Astrocyte (in vitro differentiated cells and primary cell): ENCODE measurements at regions not wholly inside any gene's neighbourhood (a gene's known extent, or its start where the extent isn't known, plus 50 kb on each side); places are given as distances from the start of the nearest gene placed in this dataset.
A peak's percentile ranks its signal among the peaks of the same experiment; 100 is the strongest.
"Not testable (repeated sequence)": the region's sequence is repeated elsewhere in the genome, so short reads cannot be mapped to it uniquely, and the experiment has no call there.

Source experiments
- DNase-seq: peaks from one replicate; pipeline ENCODE4 v3.0.0-alpha.2; 2010; ENCODE audit warnings: low read depth
- FAIRE-seq: peaks from 2 replicates; lab custom pipeline; 2011; peaks lifted over from hg19 to GRCh38; lab: Jason Lieb, UNC
- H2AFZ ChIP-seq: 2 replicates; pipeline ENCODE4 v1.6.0; 2012; ENCODE audit warnings: low read depth, low read length, inconsistent platforms
- H3K27ac ChIP-seq: 2 replicates; pipeline ENCODE4 v1.5.1; 2011; ENCODE audit warnings: low read depth, low read length, inconsistent platforms
- H3K27me3 ChIP-seq: 2 replicates; pipeline ENCODE4 v1.6.0; 2011; ENCODE audit warnings: low read length, inconsistent platforms; ENCODE audit not compliant: insufficient read depth
- H3K36me3 ChIP-seq: 2 replicates; pipeline ENCODE4 v1.5.1; 2011; ENCODE audit warnings: low read length, inconsistent platforms; ENCODE audit not compliant: insufficient read depth
- H3K4me1 ChIP-seq: 2 replicates; pipeline ENCODE4 v1.5.1; 2011; ENCODE audit warnings: low read length, inconsistent platforms; ENCODE audit not compliant: insufficient read depth
- H3K4me2 ChIP-seq: 2 replicates; pipeline ENCODE4 v1.6.0; 2012; ENCODE audit warnings: low read length, inconsistent platforms
- H3K4me3 ChIP-seq: 2 replicates; pipeline ENCODE4 v1.5.1; 2011; ENCODE audit warnings: low read depth, mild to moderate bottlenecking, low read length, inconsistent platforms; ENCODE audit not compliant: insufficient read depth
- H3K79me2 ChIP-seq: 2 replicates; pipeline ENCODE4 v1.6.0; 2012; ENCODE audit warnings: mild to moderate bottlenecking, low read length, inconsistent platforms; ENCODE audit not compliant: insufficient read depth
- H3K9ac ChIP-seq: 2 replicates; pipeline ENCODE4 v1.6.0; 2012; ENCODE audit warnings: mild to moderate bottlenecking, low read length, inconsistent platforms
- H3K9me3 ChIP-seq: 2 replicates; pipeline ENCODE4 v1.5.1; 2012; ENCODE audit warnings: low read depth, mild to moderate bottlenecking, low read length, inconsistent platforms; ENCODE audit not compliant: insufficient read depth
- H4K20me1 ChIP-seq: 2 replicates; pipeline ENCODE4 v1.6.0; 2012; ENCODE audit warnings: low read length, inconsistent platforms; ENCODE audit not compliant: insufficient read depth
- H3K27ac Mint-ChIP-seq: one replicate; pipeline ENCODE4 v1.8.0; 2021; ENCODE audit warnings: mild to moderate bottlenecking, mixed read lengths; ENCODE audit not compliant: unreplicated experiment
- H3K27me3 Mint-ChIP-seq: one replicate; pipeline ENCODE4 v1.8.0; 2021; ENCODE audit warnings: low read depth, mixed read lengths; ENCODE audit not compliant: unreplicated experiment
- H3K36me3 Mint-ChIP-seq: one replicate; pipeline ENCODE4 v1.8.0; 2021; ENCODE audit warnings: low read depth, mixed read lengths; ENCODE audit not compliant: unreplicated experiment
- H3K4me1 Mint-ChIP-seq: one replicate; pipeline ENCODE4 v1.8.0; 2021; ENCODE audit warnings: low read depth, mixed read lengths; ENCODE audit not compliant: unreplicated experiment
- H3K4me3 Mint-ChIP-seq: one replicate; pipeline ENCODE4 v1.8.0; 2021; ENCODE audit warnings: mild to moderate bottlenecking, moderate library complexity, mixed read lengths; ENCODE audit not compliant: unreplicated experiment
- H3K9me3 Mint-ChIP-seq: one replicate; pipeline ENCODE4 v1.8.0; 2021; ENCODE audit warnings: mild to moderate bottlenecking, mixed read lengths; ENCODE audit not compliant: unreplicated experiment
- EZH2 ChIP-seq: IDR thresholded peaks from 2 replicates; pipeline ENCODE4 v1.6.1; 2012; ENCODE audit warnings: mild to moderate bottlenecking, low read length, inconsistent platforms; ENCODE audit not compliant: insufficient read depth
- TF ChIP-seq, protein P1 (sequence below): IDR thresholded peaks from 2 replicates; pipeline ENCODE4 v1.5.1; 2011; ENCODE audit warnings: low read depth, mild to moderate bottlenecking, inconsistent platforms, low read length, moderate library complexity; ENCODE audit not compliant: insufficient read depth

DNA sequence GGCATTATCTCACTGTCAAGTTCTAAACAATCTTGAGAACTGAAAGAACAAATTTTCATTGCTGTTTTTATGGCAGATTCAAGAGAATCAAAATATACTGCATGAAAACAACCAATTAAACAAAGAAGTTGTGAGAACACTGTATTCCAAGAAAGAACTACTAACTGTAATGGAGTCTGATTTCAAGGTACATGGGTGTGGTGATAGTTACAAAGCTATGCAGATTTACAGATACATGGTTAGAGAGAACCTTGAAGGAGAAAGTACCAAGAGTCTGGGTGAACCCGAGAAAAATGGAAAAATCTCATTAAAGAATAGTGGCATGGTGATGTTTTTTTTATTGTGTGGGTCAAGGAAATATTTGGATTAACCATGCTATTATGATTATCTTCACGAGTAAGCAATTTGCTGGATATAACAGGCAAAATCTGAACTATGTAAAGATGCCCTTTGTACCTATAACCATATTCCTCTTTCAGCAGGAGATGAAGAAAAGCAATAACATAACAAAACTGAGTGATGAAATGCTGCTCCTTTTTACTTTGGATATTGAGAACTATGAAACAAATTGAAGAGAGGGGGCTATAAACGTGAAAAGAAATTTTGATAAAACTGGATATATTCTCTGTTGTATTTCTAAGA is 100.4 kb downstream of the PLSCR2 start:
- no peak overlapping the region for H3K27ac ChIP-seq
- no peak overlapping the region for H3K27ac Mint-ChIP-seq
- no peak overlapping the region for H2AFZ ChIP-seq
- H3K4me1 Mint-ChIP-seq: no peaks in the 10 kb centered on the region
- H3K36me3 ChIP-seq: no peaks in the 10 kb centered on the region
- H4K20me1 ChIP-seq: no peaks in the 10 kb centered on the region
- peaks cover 9% of the 10 kb centered on the region for H3K9me3 Mint-ChIP-seq
- no peak for TF ChIP-seq EZH2
- TF ChIP-seq, protein P1, sequence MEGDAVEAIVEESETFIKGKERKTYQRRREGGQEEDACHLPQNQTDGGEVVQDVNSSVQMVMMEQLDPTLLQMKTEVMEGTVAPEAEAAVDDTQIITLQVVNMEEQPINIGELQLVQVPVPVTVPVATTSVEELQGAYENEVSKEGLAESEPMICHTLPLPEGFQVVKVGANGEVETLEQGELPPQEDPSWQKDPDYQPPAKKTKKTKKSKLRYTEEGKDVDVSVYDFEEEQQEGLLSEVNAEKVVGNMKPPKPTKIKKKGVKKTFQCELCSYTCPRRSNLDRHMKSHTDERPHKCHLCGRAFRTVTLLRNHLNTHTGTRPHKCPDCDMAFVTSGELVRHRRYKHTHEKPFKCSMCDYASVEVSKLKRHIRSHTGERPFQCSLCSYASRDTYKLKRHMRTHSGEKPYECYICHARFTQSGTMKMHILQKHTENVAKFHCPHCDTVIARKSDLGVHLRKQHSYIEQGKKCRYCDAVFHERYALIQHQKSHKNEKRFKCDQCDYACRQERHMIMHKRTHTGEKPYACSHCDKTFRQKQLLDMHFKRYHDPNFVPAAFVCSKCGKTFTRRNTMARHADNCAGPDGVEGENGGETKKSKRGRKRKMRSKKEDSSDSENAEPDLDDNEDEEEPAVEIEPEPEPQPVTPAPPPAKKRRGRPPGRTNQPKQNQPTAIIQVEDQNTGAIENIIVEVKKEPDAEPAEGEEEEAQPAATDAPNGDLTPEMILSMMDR: no peak
- no peak overlapping the region for H3K4me3 ChIP-seq
- H3K79me2 ChIP-seq: no peaks in the 10 kb centered on the region
- no peak for DNase-seq
- no peaks in the 10 kb centered on the region for H3K27me3 Mint-ChIP-seq
- H3K9me3 ChIP-seq: no peaks in the 10 kb centered on the region
- H3K27me3 ChIP-seq: no peaks in the 10 kb centered on the region
- H3K4me1 ChIP-seq: no peaks in the 10 kb centered on the region
- H3K4me2 ChIP-seq: no peak overlapping the region
- FAIRE-seq: no peak
- no peaks in the 10 kb centered on the region for H3K36me3 Mint-ChIP-seq
- H3K4me3 Mint-ChIP-seq: no peak overlapping the region
- H3K9ac ChIP-seq: no peak overlapping the region

DNA sequence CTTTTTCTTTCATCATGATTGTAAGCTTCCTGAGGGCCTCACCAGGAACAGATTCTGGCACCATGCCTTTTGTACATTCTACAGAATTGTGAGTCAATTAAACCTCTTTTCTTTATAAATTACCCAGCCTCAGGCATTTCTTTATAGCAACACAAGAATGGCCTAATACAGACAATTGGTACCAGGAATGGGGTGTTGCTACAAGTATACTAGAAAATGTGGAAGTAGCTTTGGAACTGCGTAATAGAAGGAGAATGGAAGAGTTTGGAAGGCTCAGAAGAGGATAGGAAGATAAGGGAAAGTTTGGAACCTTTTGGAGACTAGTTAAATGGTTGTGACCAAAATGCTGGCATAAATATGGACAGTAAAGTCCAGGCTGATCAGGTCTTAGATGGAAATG is 108.9 kb upstream of the PLSCR4 start:
- Histone ChIP-seq H3K9ac (no peak overlapping the region), H4K20me1 (no peaks in the 10 kb centered on the region), H3K4me1 (no peaks in the 10 kb centered on the region), H3K9me3 (peaks cover 5% of the 10 kb centered on the region), H3K4me3 (no peak overlapping the region), H3K4me2 (no peak overlapping the region), H3K27me3 (no peaks in the 10 kb centered on the region), H2AFZ (no peak overlapping the region), H3K27ac (no peak overlapping the region), H3K79me2 (no peaks in the 10 kb centered on the region), H3K36me3 (no peaks in the 10 kb centered on the region)
- H3K27me3 Mint-ChIP-seq: no peaks in the 10 kb centered on the region
- no peaks in the 10 kb centered on the region for H3K36me3 Mint-ChIP-seq
- DNase-seq (no peak), FAIRE-seq (no peak)
- H3K27ac Mint-ChIP-seq: no peak overlapping the region
- no peak for TF ChIP-seq EZH2
- TF ChIP-seq, protein P1: no peak
- H3K4me3 Mint-ChIP-seq: no peak overlapping the region
- peaks cover 11% of the 10 kb centered on the region for H3K9me3 Mint-ChIP-seq
- no peaks in the 10 kb centered on the region for H3K4me1 Mint-ChIP-seq

DNA sequence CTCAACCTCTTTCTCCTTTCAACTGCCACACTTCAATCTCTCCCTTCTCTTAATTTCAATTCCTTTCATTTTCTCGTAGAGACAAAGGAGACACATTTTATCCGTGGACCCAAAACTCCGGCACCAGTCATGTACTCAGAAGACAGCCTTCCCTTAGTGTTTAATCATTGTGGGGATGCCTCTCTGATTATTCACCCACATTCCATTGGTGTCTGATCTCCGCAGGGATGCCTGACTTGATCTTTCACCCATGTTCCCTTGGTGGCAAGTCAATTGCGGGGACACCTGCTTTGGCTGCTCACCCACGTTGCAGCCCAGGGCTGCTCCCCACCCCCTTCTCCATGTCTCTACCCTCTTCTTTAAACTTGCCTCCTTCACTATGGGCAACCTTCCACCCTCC is 103.5 kb upstream of the PLSCR4 start:
- Mint-ChIP-seq H3K9me3 (peaks cover 21% of the 10 kb centered on the region), H3K27ac (peak overlapping the region; percentile 88)
- peak; percentile 21 for DNase-seq
- H3K36me3 ChIP-seq, H3K4me2 ChIP-seq, H3K9ac ChIP-seq, H3K27me3 ChIP-seq, H3K36me3 Mint-ChIP-seq, H3K4me1 ChIP-seq, FAIRE-seq, H3K9me3 ChIP-seq, H4K20me1 ChIP-seq, H3K4me3 Mint-ChIP-seq, H2AFZ ChIP-seq, H3K4me3 ChIP-seq, H3K79me2 ChIP-seq, H3K27ac ChIP-seq, H3K27me3 Mint-ChIP-seq, H3K4me1 Mint-ChIP-seq: not testable (repeated sequence)
